ENCODE measurements at regions not wholly inside any gene's neighbourhood (a gene's known extent, or its start where the extent isn't known, plus 50 kb on each side); places are given as distances from the start of the nearest gene placed in this dataset.
A peak's percentile ranks its signal among the peaks of the same experiment; 100 is the strongest.
"Not testable (repeated sequence)": the region's sequence is repeated elsewhere in the genome, so short reads cannot be mapped to it uniquely, and the experiment has no call there.

GRCh38 chr3:162391301-162391700, 894.7 kb downstream of the OTOL1 start:
- H3K4me3 ChIP-seq (ENCODE audit: low read depth, low read length), result no peak overlapping the region
- no peaks in the 10 kb centered on the region for H3K27me3 ChIP-seq (ENCODE audit: control insufficient read depth, insufficient read depth, low read length)
- FAIRE-seq (no peak), DNase-seq (ENCODE audit: low read depth) (peak; percentile 31)
- TF ChIP-seq, protein P1, sequence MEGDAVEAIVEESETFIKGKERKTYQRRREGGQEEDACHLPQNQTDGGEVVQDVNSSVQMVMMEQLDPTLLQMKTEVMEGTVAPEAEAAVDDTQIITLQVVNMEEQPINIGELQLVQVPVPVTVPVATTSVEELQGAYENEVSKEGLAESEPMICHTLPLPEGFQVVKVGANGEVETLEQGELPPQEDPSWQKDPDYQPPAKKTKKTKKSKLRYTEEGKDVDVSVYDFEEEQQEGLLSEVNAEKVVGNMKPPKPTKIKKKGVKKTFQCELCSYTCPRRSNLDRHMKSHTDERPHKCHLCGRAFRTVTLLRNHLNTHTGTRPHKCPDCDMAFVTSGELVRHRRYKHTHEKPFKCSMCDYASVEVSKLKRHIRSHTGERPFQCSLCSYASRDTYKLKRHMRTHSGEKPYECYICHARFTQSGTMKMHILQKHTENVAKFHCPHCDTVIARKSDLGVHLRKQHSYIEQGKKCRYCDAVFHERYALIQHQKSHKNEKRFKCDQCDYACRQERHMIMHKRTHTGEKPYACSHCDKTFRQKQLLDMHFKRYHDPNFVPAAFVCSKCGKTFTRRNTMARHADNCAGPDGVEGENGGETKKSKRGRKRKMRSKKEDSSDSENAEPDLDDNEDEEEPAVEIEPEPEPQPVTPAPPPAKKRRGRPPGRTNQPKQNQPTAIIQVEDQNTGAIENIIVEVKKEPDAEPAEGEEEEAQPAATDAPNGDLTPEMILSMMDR (IDR thresholded peaks at IDR 0.05; ENCODE audit: insufficient read depth, low read length, severe bottlenecking), result no peak
- no peaks in the 10 kb centered on the region for H3K36me3 ChIP-seq (ENCODE audit: control insufficient read depth, insufficient read depth, low read length)

DNA sequence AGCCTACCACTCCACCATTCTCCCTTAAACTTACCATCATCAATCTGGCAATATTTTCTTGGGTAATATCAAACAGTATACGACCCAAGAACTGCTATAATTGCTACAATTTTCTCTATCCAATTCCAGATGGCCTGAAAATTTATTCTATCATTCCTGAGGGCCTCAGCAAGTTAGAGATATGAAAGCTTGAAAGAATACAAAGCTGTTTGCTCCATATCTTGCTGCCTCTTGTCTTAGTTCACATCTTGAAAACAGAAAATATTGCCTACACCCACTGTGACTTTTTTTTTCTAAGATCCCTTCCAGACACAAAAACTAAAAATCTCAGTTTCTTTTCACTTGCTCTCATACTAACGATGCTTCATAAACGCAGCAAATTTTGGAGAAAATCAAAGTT, 898.9 kb downstream of the OTOL1 start:
- Histone ChIP-seq H3K4me3 (ENCODE audit: low read depth, low read length) (no peak overlapping the region), H3K36me3 (ENCODE audit: control insufficient read depth, insufficient read depth, low read length) (no peaks in the 10 kb centered on the region), H3K27me3 (ENCODE audit: control insufficient read depth, insufficient read depth, low read length) (no peaks in the 10 kb centered on the region)
- FAIRE-seq (no peak), DNase-seq (ENCODE audit: low read depth) (no peak)
- TF ChIP-seq, protein P1 (IDR thresholded peaks at IDR 0.05; ENCODE audit: insufficient read depth, low read length, severe bottlenecking), result no peak

DNA sequence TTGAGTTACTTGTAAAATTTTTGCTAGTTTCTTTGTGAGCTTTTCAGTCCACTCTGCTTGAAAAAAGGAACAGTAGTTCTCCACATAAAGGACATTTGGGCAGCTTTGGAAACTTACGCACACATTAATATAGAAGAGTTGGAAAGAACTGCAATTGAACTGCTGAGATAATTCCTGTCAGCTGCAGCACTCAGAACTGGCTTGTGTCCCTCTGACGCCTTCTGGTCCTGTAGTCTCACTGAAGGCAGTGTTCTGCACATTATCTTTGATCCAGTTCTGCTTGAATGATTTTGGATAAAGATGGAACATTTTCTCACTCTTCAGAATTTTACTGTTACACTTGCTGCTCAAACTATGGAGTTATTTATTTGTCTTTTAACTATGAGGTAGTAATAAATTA, 901.9 kb downstream of the OTOL1 start:
- Histone ChIP-seq H3K27me3 (ENCODE audit: control insufficient read depth, insufficient read depth, low read length) (no peaks in the 10 kb centered on the region), H3K36me3 (ENCODE audit: control insufficient read depth, insufficient read depth, low read length) (no peaks in the 10 kb centered on the region), H3K4me3 (ENCODE audit: low read depth, low read length) (no peak overlapping the region)
- DNase-seq (ENCODE audit: low read depth), result no peak
- TF ChIP-seq, protein P1 (IDR thresholded peaks at IDR 0.05; ENCODE audit: insufficient read depth, low read length, severe bottlenecking), result no peak
- FAIRE-seq, result no peak

DNA sequence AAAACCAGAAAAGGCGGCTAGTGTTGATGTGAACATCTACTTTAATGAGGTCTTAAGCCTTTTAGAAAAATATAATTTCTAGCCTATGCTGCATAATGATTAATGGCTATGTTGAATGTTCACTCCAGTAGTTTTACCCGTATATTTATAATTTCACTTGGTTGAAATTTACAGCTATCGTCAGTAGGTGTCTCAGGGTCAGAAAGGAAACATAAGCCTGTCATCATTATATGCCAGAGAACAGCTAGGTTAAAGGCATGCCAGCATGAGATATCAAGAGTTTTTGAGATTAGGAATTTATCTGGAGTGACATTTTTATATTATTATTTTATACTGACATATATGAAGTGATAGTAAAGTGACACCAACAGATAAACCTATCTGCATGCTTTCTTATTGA, 904.1 kb downstream of the OTOL1 start:
- Histone ChIP-seq H3K36me3 (ENCODE audit: control insufficient read depth, insufficient read depth, low read length) (no peaks in the 10 kb centered on the region), H3K4me3 (ENCODE audit: low read depth, low read length) (no peak overlapping the region), H3K27me3 (ENCODE audit: control insufficient read depth, insufficient read depth, low read length) (no peaks in the 10 kb centered on the region)
- FAIRE-seq (no peak), DNase-seq (ENCODE audit: low read depth) (no peak)
- TF ChIP-seq, protein P1 (IDR thresholded peaks at IDR 0.05; ENCODE audit: insufficient read depth, low read length, severe bottlenecking), result no peak

GRCh38 chr3:162411556-162411955, 914.9 kb downstream of the OTOL1 start:
- H3K27me3 ChIP-seq (ENCODE audit: control insufficient read depth, insufficient read depth, low read length); DNase-seq (ENCODE audit: low read depth); FAIRE-seq; H3K4me3 ChIP-seq (ENCODE audit: low read depth, low read length); H3K36me3 ChIP-seq (ENCODE audit: control insufficient read depth, insufficient read depth, low read length): not testable (repeated sequence)

DNA sequence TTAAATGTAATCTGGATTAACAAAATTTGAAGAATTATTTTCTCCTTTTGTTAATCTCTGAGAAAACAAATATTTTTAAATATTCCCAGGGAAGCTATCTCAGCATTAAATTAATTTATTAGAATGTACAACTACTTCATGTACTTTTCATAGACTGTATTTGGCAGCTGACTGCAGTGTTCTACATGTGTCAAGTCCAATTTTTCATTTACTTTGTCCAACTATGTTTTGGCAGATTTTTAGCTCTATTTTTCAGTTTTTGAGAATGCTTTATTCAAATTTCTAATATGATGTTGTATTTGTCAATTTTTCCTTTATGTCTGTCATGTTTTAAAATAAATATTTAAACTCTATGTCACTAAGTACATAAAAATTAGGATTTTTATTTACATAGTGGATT, 925.1 kb downstream of the OTOL1 start:
- Histone ChIP-seq H3K4me3 (ENCODE audit: low read depth, low read length) (no peak overlapping the region), H3K36me3 (ENCODE audit: control insufficient read depth, insufficient read depth, low read length) (no peaks in the 10 kb centered on the region), H3K27me3 (ENCODE audit: control insufficient read depth, insufficient read depth, low read length) (no peaks in the 10 kb centered on the region)
- FAIRE-seq (no peak), DNase-seq (ENCODE audit: low read depth) (no peak)
- TF ChIP-seq, protein P1 (IDR thresholded peaks at IDR 0.05; ENCODE audit: insufficient read depth, low read length, severe bottlenecking), result no peak
